ENCODE measurements at regions not wholly inside any gene's neighbourhood (a gene's known extent, or its start where the extent isn't known, plus 50 kb on each side); places are given as distances from the start of the nearest gene placed in this dataset.

- TF ChIP-seq CTCF (IDR thresholded peaks at IDR 0.05; ENCODE audit: poor library complexity, severe bottlenecking) (no peak), EZH2 (IDR thresholded peaks at IDR 0.05; ENCODE audit: borderline replicate concordance, insufficient read depth, low read length, poor library complexity, severe bottlenecking) (no peak), TAF1 (IDR thresholded peaks at IDR 0.05; ENCODE audit: low read depth) (no peak), MXI1 (conservative IDR thresholded peaks at IDR 0.05; ENCODE audit: poor library complexity, severe bottlenecking) (no peak), SMC3 (conservative IDR thresholded peaks at IDR 0.05; ENCODE audit: poor library complexity) (no peak)
Measured at GRCh38 chr1:30196457-30196856, 526.9 kb downstream of the MATN1 start.

Data from neural cell (in vitro differentiated cells).